ENCODE measurements at regions not wholly inside any gene's neighbourhood (a gene's known extent, or its start where the extent isn't known, plus 50 kb on each side); places are given as distances from the start of the nearest gene placed in this dataset.

DNA sequence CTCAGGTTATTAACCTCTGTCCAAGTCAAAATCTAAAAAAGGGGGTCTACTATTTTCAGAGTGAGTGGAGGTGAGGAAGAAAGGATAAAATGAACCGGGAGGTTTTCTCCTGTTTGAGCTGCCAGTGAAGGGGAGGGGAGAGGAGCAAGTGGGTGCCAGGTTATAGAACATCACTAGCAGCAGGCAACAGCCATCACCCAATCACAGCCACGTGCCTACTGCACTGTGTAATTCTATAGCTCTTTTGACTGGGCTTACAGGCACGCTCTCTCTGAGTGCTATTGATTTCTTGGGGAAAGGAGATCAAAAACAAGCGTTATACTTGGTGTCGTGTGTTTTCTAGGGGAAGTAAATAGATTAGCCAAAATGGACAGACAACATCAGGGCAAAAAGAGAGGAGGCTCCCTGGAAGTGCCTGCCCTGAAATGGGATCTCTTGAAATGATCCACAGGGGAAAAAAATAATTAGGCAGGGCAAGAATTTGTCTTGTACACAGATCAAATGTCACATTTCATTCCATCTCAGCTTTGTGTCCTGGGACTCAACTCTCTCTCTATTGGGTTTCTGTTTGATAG lies 300.5 kb upstream of the LCORL start:
- DNase-seq (ENCODE audit: low spot score), result no peak
- FAIRE-seq, result no peak

DNA sequence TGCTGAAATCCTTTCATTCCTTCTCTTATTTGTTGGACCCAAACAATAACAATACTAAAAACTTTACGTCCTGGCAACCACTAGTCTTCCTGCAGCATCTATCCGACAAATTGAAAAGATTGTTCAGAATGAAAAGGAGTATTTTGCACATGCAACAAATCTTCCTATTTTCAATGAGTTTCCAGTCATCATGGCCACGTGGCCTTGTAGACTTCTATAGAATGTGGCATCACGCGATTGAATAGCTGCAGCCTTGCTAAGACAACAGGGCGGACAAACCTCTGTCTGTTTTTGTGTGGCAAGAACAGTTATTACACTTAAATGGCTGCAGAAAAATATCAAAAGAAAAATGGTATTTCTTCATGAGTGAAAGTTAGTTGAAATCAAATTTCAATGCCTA lies 297.9 kb upstream of the LCORL start:
- FAIRE-seq (no peak), DNase-seq (ENCODE audit: low spot score) (no peak)

DNA sequence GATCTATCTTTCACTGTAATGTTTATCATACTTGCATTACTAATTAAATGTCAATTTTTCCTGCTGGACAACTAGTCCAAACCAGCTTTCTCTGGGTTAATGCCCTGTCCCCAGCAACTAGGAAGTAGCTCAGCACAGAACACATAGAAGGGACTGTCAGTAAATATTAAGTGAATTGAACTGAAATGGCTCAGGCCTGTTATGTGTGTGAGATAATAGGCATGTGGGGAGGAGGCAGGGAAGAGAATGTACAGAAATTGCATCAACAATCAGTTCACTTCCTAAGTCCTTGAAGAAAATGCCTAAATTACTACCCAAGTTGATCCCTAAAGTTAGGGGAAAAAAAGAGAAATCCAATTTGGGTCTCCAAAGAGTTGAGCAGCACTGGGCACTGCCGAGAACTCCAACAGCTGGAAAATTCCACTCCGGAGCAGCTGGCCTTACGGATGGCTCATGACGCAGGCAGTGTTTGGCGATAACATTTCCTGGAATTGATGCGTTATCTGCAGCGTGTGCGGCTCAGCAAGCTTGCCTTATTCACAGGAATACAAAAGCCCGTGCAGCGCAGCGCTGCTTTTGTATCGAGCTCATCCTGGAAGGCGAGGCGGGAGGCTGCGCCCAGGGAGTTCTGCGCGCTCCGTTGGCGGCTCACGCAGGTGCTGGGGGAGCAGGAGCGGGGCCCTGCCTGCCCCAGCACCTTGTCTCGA lies 297.3 kb upstream of the LCORL start:
- DNase-seq (ENCODE audit: low spot score), result no peak
- no peak for FAIRE-seq

DNA sequence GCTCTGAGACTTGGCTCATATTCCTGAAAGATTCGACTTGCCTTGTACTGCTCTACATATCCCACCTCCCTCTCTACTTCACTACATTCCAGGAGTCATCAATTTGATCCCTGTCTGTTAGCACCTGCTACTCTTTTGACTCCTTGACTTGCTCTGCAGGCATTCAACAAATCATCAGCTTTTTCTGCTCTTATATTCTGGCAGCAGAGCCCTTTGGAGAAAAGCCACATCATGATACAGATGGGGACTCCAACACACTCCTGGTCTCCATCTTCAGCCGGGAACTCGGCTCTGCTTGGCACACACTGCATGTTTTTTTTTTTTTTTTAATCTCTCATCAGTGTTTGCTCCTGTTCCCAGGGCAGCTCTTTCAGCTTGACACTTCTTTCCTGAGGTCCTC lies 293.2 kb upstream of the LCORL start:
- FAIRE-seq (no peak), DNase-seq (ENCODE audit: low spot score) (no peak)

DNA sequence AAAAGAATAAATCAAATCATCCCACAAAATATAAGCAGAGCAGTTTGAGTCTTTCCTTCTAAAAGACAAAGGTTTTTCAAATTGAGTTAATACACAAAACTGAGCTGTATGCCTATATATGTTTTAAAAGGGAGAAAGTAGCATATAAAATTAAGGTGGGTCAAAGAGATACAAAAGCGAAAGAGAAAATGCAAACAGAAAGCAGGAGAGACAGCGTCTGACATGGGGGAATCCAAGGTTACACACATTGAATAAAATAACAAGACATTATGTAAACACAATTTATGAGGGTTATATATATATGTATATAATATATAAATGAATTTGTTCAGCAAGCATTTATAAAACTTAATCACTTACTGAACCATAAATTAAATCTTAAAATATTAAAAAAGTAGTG lies 276.1 kb upstream of the LCORL start:
- DNase-seq (ENCODE audit: low spot score) (no peak), FAIRE-seq (no peak)

DNA sequence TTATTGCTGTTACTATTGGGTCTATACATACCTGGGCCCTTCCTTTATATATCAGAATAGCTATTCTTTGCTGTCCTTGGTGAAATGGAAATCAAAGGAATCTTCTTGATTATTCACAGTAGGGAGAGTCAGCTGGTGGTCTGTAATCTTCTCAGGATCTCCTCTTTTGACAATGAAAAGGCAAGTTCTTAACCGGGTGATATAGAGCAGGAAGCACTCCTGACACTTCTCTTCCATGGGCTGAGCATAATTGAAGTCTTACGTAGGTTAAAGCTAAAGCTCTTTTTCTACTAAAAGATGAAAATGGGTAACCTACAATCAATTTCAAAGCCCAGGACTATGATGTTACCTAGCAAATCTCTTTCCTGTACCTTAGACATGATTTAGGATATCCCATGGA lies 274.9 kb upstream of the LCORL start:
- DNase-seq (ENCODE audit: low spot score), result no peak
- FAIRE-seq, result no peak

DNA sequence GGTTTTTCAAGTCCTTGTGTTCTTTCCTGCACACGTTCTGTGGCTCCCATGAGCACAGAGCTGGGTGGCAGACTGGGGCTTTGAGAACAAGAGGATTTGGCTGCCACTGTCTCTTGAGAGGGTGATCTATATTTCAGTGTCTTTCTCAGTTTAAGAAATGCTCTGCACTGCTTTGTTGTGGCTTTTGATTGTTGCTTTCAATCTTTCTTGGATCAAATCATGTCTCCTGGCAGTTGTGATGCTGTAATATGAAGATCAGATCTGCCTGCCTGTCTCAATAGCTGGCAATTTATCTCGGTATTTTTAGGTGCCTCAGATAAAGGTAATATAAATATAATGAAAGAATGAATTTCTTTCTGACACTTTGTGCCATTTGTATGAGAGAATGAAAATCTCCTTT lies 273.3 kb upstream of the LCORL start:
- DNase-seq (ENCODE audit: low spot score), result no peak
- FAIRE-seq, result no peak

DNA sequence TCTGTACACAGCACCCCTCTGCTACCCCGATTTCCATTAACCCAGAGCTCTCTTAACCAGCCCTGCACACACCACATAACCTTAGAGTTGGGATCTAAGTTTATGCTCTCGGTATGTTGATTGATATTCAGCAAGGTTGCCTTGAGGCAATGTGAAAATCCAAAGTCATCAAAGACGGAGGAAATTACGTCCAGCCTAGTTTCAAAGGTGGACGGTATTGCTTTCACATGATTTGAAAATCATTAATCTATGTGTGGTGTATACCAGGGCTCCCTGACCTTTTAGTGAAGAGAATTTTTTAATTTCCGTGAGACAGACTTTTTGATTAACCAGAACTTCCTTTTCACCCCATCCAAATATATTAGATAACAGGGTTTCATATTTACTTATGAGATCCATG lies 272.5 kb upstream of the LCORL start:
- FAIRE-seq (no peak), DNase-seq (ENCODE audit: low spot score) (no peak)

DNA sequence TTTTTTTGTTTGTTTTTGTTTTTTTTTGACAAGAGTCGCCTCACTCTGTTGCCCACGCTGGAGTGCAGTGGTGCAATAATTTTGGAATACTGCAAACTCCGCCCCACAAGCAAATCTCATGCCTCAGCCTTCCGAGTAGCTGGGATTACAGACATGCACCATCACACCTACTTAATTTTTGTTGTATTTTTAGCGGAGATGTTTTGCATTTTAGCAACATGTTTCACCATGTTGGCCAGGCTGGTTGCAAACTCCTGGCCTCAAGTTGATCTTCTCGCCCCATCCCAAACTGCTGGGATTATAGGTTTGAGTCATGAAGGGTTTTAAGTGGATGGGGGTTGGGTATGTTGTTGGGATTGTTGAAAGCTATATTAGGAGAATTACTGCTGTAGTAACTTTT lies 270.9 kb upstream of the LCORL start:
- DNase-seq (ENCODE audit: low spot score), result no peak
- FAIRE-seq, result no peak

DNA sequence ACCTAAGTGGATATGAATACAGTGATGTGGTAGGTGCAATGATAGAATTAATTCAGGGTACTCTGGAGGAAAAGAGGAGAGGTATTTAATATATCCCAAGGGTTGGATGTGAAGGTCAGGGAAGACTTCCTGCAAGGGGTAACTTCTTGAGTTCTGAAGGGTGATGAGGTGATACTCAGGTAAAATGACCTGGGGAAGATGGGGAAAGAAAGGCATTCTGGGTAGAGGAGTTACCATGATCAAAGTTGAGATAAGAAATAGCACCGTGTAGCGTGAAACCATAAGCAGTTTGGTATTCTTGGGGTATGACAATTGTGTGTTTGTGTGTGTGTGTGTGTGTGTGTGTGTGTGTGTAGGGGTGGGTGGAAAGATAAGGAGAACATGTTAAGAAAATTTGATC lies 270.4 kb upstream of the LCORL start:
- no peak for DNase-seq (ENCODE audit: low spot score)
- no peak for FAIRE-seq

DNA sequence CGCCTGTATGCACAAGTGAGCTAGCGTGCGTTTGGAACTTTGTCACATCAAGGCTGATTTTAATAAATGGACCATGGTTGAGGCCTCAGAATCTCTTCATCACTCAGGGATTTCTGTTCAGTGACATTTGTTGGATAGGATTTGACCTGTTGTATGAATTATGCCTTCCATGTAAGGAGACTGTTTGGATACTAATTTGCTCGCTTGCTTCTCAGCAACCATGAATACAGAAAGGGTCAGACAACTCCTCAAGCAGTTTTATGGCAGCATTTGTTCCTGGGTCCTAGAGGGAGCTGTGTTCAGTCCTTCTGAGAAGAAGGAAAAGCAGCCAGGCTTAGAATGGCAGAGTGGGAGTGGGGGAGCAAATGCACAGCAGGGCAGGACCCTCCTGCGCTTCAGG lies 269.7 kb upstream of the LCORL start:
- no peak for DNase-seq (ENCODE audit: low spot score)
- FAIRE-seq, result no peak

DNA sequence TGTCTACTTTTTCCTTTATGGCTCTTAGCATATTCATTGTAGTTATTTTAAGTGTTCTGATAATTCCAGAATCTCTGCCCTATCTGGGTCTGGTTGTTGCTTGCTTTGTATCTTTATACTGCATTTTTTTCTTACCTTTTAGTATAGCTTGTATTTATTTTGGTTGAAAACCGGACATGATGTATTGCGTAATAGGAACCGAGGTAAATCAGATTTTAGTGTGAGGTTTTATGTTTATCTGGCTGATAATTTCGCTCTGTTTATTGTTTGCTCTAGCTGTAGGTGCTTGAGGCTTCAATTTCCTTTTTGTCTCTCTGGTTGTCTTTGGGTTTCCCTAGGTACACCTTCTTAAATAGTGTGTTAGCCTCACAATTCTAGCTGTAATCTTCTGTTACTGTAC lies 263.8 kb upstream of the LCORL start:
- DNase-seq (ENCODE audit: low spot score), result no peak
- FAIRE-seq, result no peak

DNA sequence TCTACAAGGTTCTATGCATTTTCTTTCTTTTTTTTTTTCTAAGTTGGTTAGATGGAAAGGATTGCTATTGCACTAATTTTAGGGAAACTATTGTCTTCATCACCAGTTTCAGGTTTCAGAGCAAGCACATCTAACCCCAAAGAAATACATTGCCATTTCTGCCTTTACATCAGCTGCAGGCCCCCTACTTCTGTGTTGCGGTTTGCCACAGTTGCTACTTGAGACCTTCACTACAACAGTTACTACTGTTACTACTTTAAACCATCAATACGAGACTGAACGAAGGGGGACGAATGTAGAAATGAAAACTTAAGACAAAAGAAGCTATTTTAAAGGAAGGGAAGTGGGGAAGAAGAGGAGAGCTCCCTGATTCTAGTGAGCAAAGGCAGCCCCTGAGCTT lies 256.7 kb upstream of the LCORL start:
- DNase-seq (ENCODE audit: low spot score) (no peak), FAIRE-seq (no peak)

DNA sequence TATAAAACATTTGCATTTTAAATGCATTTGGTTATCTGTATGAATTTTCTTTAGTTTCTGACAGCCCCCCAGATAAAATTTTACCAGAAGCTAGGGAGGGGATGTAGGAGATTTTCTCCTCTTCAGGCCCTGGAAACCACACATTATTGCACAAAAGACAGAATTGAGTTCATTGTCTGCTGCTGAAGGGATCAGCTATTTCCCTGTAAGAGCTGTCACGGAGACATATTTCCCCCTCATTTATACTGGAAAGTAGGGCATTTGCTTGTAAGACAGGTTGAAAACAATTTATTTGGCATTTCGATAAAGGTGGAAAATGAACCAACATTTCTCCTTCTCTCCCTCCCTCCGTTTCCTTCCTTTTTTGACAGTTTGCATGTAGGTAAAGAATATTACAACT lies 241.3 kb upstream of the LCORL start:
- FAIRE-seq, result no peak
- no peak for DNase-seq (ENCODE audit: low spot score)

DNA sequence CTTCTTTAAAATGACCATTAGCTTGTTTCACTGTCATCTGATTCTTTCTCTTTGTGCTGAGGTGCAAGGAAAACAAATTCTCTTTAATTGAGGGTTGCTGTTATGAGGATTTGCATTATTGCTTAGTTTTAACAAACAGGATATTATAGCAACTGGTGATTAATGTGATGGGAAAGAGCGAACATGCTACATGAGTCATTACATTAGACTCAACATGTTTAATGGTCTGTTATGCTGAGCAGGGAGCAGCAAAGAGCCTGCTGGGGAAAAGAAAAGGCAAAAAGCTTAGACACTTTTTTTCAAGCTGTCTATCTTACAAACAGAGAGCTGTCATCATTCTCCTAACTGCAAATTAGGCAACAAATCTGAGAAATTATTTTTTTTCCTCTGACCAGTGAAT lies 230.5 kb upstream of the LCORL start:
- FAIRE-seq (no peak), DNase-seq (ENCODE audit: low spot score) (no peak)

DNA sequence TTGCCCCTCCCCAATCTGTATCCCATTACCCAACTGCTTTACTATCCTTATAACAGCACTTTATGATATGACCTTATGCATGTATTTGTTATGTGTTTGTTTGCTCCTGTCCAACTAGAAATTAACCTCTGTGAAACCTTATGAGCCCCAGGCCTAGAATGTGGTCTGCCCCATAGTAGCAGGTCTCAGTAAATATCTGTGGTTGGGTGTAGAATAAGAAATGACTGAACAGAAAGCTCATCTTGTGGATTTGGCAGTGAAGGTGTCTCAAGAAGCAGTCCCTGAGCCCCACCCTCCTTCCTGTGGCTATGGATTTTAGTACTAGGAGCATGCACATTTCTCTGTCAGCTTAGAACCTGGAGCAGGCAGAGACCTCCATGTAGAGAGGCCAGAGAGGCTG lies 229.0 kb upstream of the LCORL start:
- FAIRE-seq (no peak), DNase-seq (ENCODE audit: low spot score) (no peak)

DNA sequence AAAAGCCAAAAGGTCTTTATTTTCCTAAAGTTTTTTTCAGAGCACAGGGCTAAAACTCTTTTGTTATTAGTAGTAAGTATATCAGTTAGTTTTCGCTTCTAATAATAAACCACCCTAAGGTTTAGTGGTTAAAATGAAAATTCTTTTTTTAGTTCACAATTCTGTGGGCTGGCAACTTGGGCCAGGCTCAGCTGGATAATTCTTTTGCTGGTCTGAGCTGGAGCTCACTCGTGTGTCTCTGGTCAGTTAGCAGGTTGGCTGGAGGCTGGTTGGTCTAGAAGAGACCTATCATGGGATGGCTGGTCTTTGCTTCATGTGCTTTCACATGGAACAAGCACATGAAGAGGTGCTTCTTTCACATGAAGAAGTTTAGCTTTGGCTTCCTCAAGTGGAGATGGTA lies 227.1 kb upstream of the LCORL start:
- DNase-seq (ENCODE audit: low spot score) (no peak), FAIRE-seq (no peak)

DNA sequence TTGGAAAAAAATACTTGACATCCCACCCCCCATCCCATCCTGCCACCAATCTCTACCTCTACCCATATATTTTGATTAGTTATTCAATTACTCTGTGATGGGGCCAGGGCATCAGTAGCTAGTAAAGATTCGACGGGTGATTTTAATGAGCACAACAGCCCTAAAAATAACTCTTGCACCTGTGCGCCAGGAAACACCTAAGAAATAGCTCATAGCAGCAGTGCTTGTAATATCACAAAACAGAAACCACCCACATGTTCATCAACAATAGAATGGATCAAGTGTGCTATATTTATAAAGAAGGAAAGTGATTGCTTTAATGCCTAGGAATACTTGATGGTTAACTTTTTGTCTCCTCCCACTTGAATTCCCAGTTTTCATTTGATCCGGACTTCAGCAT lies 225.6 kb upstream of the LCORL start:
- FAIRE-seq, result no peak

DNA sequence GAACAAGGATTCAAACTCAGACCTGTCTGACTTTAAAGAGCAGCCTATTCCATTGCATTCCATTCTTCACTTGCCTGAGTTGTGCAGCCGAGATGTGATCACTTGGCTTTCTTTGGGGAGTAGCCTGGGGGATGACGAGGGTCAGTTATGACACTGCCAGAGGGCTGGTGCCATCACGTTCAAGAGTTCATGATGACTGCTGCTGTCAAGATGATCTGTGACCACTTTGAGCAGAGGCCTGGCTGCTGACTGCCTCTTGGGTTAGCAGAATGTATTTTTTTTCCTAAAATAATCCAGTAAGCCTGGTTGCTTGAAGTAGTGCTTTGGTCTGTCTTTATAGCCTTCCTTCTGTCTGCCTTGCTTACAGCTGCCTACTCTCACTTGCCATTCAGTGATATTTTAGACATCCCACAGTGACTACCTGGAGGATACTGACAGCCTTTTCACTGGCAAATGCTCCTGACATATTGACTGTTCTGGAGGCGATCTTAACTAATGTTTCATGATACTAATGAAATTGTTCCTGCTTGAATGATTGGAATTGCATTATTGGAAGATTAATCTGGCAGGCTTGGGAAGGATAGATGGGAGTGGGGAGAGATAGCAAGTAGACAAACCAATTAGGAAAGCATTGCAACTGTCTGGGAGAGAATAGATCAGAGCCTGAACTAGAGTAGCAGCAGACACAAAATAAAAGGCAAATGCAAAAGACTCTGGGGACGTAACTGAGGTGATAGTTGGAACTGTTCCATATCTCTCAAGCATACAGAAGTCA lies 221.6 kb upstream of the LCORL start:
- no peak for DNase-seq (ENCODE audit: low spot score)
- no peak for FAIRE-seq

More for the DNA sequence above, 225.6 kb upstream of the LCORL start:
- no peak for DNase-seq (ENCODE audit: low spot score)

DNA sequence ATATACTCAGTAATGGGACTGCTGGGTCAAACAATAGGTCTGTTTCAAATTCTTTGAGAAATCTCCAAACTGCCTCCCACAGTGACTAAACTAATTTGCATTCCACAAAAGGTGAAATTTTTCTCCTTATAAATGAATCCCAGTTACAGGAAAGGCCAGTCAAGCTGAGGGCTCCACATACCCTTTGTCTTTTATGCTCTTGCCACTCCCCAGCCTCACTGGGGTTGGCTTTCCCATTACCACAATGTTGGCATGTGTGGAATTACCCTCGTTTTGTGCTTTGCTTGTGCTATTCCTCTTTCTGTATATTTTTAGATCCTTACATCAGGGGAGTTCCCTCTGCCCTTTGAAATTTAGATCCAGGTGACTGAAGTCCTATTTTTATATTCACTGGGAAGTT lies 220.2 kb upstream of the LCORL start:
- DNase-seq (ENCODE audit: low spot score), result no peak
- FAIRE-seq, result no peak

DNA sequence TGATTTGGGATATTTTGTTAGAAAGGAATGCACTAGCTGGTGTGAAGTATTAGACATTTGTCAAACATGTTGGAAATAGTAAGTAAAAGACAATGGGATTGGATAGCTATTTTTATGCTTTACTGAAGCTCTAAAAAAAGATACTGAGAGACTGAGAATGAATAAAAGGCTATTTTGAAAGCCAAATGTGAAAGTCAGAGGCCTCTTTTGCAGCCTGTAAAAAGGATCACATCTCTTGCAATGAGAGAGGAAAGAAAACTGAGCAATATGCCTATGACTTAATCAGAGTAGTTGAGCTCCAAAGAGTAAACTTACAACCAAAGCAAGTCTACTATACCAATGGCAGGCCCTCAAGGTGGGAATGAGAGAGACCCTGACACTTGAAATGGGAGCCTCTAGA lies 212.6 kb upstream of the LCORL start:
- DNase-seq (ENCODE audit: low spot score) (no peak), FAIRE-seq (no peak)

DNA sequence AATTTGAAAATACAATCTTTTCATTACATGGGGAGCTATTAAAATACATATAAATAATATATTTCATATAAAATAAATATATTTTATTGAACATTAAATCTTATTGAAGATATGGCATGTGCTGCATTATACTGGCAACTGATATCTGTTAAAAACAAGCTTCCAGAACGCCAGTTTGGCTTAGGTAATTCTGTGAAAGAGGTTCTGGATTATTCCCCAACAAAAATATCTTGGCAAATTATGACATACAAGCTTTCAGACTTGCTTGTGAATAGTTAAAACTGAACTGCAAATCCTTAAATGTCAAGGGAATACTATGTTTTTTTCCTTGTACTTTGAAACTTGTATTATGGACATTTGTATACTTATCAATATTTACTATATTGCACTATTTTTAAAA lies 210.2 kb upstream of the LCORL start:
- FAIRE-seq (no peak), DNase-seq (ENCODE audit: low spot score) (no peak)

DNA sequence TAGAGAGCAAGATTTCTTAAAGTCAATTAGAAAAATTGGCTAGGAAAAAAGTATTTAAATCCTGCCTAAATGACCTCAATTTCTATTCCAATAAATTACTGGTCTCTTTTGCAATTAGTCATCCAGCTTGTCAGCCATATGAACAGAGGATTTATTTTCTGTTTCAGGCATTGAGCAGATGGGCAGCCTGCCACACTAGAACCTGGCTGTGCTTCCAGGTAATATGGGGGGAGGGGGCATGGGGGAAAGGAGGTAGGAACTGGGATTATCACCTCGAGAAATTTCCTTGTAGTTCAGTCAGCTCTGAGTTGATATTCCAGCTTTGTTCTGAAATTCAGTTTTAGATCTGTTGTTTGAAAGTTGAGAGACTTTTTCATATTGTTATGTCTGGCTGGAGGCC lies 206.3 kb upstream of the LCORL start:
- FAIRE-seq (no peak), DNase-seq (ENCODE audit: low spot score) (no peak)

Measured in RCC 7860 (cell line).